ENCODE measurements at regions not wholly inside any gene's neighbourhood (a gene's known extent, or its start where the extent isn't known, plus 50 kb on each side); places are given as distances from the start of the nearest gene placed in this dataset.

DNA sequence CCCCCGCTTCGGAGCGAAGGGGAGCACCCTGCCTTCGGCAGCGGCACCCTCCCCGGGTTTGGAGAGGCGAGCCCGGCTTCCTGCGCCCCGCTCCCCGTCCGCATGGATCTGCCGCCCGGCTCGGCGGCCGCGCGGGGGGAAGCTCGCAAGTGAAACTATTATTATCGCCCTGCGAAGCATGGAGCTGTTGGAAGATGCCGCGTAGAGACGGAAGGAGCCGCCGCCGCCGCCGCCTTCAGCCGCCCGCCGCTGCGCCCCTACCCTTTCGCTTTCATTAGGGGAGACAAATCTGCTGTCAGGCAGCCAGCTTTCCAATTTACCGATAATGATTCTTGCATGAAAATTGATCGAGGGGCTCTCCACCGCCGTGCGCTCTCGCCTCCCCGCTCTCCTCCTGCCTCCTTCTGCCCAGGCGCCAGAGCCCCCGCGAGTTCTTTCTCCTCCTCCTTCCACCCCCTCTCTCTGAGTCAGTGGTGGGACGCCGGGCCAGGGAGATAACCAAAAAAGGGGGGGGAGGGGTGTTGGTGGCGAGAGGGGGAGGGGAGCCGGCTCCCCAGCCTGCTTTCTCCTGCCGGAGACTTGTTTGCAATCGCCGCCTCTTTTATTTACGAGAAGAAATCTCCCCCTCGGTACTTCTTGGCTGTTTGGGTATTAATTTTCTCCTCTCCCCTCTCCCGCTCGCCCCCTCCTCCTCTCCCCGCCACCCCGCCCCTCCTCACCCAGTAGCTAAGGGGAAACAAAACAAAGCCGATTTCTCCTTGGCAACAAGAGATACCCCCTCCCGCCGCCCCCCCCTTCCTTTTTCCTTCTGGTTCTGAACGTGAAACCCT, 58.0 kb upstream of the GSE1 start:
- H3K4me3 ChIP-seq (ENCODE audit: low read length) = peak overlapping the region; percentile 84
- peaks cover 14% of the 10 kb centered on the region for H3K4me1 ChIP-seq (ENCODE audit: control insufficient read depth, insufficient read depth, low read length)
- no peak overlapping the region for H3K9ac ChIP-seq (ENCODE audit: low read length)
- peak overlapping the region; percentile 80 for H3K27ac ChIP-seq (ENCODE audit: low read depth, low read length)
- H3K27me3 ChIP-seq (ENCODE audit: control insufficient read depth, insufficient read depth, low read length) = no peaks in the 10 kb centered on the region
- no peaks in the 10 kb centered on the region for H3K36me3 ChIP-seq (ENCODE audit: control insufficient read depth, insufficient read depth, low read length)

DNA sequence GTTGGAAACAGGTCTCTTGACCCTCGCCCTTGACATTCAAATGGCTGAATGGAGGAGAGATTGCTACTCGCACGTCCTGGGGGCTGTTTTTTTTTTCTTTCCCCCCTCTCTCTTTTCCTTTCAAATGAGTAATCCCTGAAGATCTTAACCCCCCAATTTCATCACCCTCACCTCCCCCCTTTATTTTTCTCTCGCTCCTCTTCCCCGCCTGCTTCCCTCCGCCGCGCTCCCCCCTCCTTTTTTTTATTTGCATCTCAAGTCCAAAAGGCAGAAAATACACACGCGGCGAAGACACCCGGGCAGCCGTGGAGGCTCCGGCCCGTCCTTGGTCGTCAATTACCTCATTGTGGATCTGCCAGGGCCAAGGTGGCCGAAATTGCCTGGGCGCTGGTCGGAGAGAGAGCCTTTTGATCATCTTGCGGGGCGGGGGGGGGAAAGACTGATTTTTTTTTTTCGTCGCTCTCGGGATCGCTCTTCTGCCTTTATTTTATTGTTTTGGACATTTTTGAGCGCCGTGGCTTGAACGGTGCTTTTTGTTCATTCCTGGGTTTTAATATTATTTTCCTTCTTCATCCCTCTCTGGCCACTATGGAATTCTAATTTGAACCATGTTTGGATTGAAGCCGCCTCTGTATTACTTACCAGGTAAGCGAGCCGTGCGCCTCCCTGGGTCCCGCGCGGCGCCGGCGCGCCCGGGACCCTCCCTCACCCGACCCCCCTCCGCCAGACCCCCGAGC, 57.2 kb upstream of the GSE1 start:
- peak overlapping the region; percentile 84 for H3K4me3 ChIP-seq (ENCODE audit: low read length)
- peaks cover 14% of the 10 kb centered on the region for H3K4me1 ChIP-seq (ENCODE audit: control insufficient read depth, insufficient read depth, low read length)
- peak overlapping the region; percentile 62 for H3K9ac ChIP-seq (ENCODE audit: low read length)
- H3K27me3 ChIP-seq (ENCODE audit: control insufficient read depth, insufficient read depth, low read length) = no peaks in the 10 kb centered on the region
- peak overlapping the region; percentile 80 for H3K27ac ChIP-seq (ENCODE audit: low read depth, low read length)
- H3K36me3 ChIP-seq (ENCODE audit: control insufficient read depth, insufficient read depth, low read length) = no peaks in the 10 kb centered on the region

DNA sequence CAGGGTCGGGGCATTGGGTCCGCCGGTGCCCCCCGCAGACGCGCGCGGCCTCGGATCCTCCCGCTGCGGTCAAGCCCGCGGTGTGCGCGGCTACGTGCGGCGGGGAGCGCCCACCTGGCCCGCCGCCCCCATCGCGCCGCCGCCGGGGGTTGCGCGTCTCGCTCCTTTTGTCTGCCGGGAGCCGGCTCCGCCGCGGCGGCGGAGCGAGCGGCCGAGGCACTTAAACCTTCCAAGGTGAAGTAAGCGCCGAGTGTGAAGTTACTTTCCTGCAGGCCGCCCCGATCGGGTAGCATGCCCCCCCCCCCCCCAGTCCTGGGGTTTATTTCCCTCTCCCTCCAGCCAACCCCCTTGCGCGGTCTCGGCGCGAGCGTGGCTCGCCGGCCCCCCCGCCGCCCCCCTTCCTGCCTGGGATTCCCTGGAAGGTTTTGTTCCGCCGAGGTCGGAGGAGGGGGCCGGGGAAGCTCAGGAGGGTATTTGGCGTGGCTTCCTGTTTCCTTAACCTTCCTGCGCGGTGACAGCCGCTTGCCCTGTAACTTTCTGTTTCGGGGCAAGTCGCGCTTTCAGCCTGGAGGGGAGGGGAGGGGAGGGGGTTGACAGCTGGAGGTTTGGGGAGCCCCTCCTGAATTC, 56.6 kb upstream of the GSE1 start:
- Histone ChIP-seq H3K4me3 (ENCODE audit: low read length) (peak overlapping the region; percentile 84), H3K27me3 (ENCODE audit: control insufficient read depth, insufficient read depth, low read length) (no peaks in the 10 kb centered on the region), H3K4me1 (ENCODE audit: control insufficient read depth, insufficient read depth, low read length) (peaks cover 16% of the 10 kb centered on the region), H3K9ac (ENCODE audit: low read length) (peak overlapping the region; percentile 62), H3K36me3 (ENCODE audit: control insufficient read depth, insufficient read depth, low read length) (no peaks in the 10 kb centered on the region), H3K27ac (ENCODE audit: low read depth, low read length) (peak overlapping the region; percentile 80)

DNA sequence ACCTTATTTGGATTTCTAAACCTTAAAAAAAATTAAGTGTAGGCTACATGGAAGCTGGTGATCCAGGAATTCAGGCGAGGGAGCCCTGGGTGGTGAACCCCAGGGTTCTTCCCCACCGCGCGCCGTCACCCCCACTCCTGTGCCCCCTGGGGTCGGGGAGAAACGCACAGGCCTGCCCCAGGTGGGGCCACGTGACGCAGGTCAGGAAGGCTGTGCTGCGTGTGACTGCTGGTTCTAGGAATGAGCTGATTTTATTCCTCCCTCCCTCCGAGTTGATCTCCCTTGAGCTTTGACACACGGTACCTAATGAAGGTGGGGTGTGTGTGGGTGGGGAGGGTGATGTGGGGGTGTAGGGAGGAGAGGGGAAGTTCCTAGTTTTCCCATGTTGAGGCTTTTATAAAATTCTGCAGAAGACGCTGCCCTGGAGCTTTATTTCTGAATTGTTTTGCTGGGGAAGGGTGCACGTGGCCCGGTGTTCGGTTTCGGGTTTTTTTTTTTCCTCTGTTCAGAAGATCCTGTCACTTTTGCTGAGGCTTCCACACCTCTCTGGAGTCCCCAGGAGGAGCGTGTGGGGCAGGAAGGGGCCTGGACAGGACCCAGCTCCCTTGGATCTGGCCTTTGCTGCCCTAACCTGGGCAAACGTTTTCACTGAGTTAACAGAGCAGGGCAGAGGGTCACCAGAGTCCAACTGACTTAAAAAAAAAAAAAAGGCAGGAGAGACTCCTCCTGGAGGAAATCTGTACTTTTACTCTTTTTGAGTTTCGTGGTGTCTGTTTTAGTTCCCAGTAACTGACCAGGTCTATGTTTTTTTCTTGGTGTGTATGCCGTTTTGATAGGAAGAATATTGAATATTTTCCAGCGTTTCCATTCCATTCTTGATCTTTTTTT, 55.8 kb upstream of the GSE1 start:
- H3K9ac ChIP-seq (ENCODE audit: low read length) = peak overlapping the region; percentile 32

GRCh38 chr16:85557971-85558657, 55.0 kb upstream of the GSE1 start:
- peaks cover 16% of the 10 kb centered on the region for H3K4me1 ChIP-seq (ENCODE audit: control insufficient read depth, insufficient read depth, low read length)
- H3K4me3 ChIP-seq (ENCODE audit: low read length) = peak overlapping the region; percentile 84
- H3K9ac ChIP-seq (ENCODE audit: low read length) = peak overlapping the region; percentile 32

More for the DNA sequence above, 55.8 kb upstream of the GSE1 start:
- Histone ChIP-seq H3K27me3 (ENCODE audit: control insufficient read depth, insufficient read depth, low read length) (no peaks in the 10 kb centered on the region), H3K4me1 (ENCODE audit: control insufficient read depth, insufficient read depth, low read length) (peaks cover 16% of the 10 kb centered on the region), H3K4me3 (ENCODE audit: low read length) (peak overlapping the region; percentile 84), H3K36me3 (ENCODE audit: control insufficient read depth, insufficient read depth, low read length) (no peaks in the 10 kb centered on the region), H3K27ac (ENCODE audit: low read depth, low read length) (peak overlapping the region; percentile 80)

DNA sequence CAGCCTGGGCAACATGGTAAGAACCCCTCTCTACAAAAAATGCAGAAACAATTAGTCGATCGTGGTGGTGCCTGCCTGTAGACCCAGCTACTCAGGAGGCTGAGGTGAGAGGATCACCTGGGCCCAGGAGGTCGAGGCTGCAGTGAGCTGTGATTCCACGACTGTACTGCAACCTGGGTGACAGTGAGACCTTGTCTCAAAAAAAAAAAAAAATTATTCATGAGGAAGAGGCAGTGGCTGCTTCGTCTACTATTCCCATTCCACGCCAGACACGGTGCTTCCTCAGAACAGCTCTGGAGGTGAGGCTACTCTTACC, 52.2 kb upstream of the GSE1 start:
- H3K36me3 ChIP-seq (ENCODE audit: control insufficient read depth, insufficient read depth, low read length) = no peaks in the 10 kb centered on the region
- H3K27ac ChIP-seq (ENCODE audit: low read depth, low read length) = no peak overlapping the region
- H3K4me1 ChIP-seq (ENCODE audit: control insufficient read depth, insufficient read depth, low read length) = peaks cover 16% of the 10 kb centered on the region

More at GRCh38 chr16:85557971-85558657, 55.0 kb upstream of the GSE1 start:
- Histone ChIP-seq H3K27me3 (ENCODE audit: control insufficient read depth, insufficient read depth, low read length) (no peaks in the 10 kb centered on the region), H3K27ac (ENCODE audit: low read depth, low read length) (peak overlapping the region; percentile 80), H3K36me3 (ENCODE audit: control insufficient read depth, insufficient read depth, low read length) (no peaks in the 10 kb centered on the region)

DNA sequence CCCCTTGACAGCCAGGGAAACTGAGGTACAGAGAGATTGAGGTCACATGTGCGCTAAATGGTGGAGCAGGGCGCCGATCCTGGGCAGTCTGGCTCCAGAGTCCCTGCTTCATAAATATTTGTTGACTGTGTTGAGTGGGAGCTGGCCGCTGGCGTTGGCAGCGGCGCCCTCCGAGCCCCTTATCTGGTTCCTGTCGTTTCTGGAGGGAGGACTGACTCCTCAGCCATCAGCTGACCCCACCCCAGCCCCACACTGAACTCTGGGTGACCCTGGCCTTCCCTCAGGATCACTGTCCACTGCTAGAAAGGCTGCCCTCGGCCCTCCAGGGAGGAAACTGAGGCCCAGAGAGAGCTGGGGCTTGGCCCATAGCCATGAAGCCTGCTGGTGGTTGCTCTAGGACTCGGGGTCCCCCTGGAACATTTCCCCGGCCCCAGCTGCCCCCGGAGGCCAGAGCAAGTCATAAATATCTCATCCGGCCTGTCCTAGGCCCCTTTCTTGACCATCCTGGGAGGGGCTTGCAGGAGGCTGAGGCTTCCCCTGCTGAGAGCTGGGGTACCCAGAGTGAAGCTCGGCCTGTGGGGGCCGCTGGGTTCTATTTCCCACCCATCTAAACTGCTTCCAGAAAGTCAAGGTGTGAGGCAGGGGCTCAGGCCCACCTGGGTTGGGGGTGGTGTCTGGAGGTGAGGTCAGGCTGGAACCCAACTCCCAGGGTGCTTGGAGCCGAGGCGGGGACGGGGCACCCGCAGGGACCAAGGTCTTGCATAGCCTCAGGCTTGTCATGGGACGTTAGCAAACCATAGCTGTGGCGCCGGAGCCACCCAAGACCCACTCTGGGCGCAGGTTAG, 51.7 kb upstream of the GSE1 start:
- Histone ChIP-seq H3K4me3 (ENCODE audit: low read length) (no peak overlapping the region), H3K27ac (ENCODE audit: low read depth, low read length) (no peak overlapping the region), H3K36me3 (ENCODE audit: control insufficient read depth, insufficient read depth, low read length) (no peaks in the 10 kb centered on the region), H3K27me3 (ENCODE audit: control insufficient read depth, insufficient read depth, low read length) (no peaks in the 10 kb centered on the region), H3K9ac (ENCODE audit: low read length) (no peak overlapping the region), H3K4me1 (ENCODE audit: control insufficient read depth, insufficient read depth, low read length) (peaks cover 16% of the 10 kb centered on the region)

More for the DNA sequence above, 52.2 kb upstream of the GSE1 start:
- no peak overlapping the region for H3K4me3 ChIP-seq (ENCODE audit: low read length)
- H3K9ac ChIP-seq (ENCODE audit: low read length) = no peak overlapping the region
- H3K27me3 ChIP-seq (ENCODE audit: control insufficient read depth, insufficient read depth, low read length) = no peaks in the 10 kb centered on the region

GRCh38 chr16:85562093-85562786, 50.9 kb upstream of the GSE1 start:
- H3K27me3 ChIP-seq (ENCODE audit: control insufficient read depth, insufficient read depth, low read length) = no peaks in the 10 kb centered on the region
- H3K4me1 ChIP-seq (ENCODE audit: control insufficient read depth, insufficient read depth, low read length) = peaks cover 14% of the 10 kb centered on the region
- H3K9ac ChIP-seq (ENCODE audit: low read length) = no peak overlapping the region
- H3K27ac ChIP-seq (ENCODE audit: low read depth, low read length) = no peak overlapping the region
- no peaks in the 10 kb centered on the region for H3K36me3 ChIP-seq (ENCODE audit: control insufficient read depth, insufficient read depth, low read length)
- no peak overlapping the region for H3K4me3 ChIP-seq (ENCODE audit: low read length)

DNA sequence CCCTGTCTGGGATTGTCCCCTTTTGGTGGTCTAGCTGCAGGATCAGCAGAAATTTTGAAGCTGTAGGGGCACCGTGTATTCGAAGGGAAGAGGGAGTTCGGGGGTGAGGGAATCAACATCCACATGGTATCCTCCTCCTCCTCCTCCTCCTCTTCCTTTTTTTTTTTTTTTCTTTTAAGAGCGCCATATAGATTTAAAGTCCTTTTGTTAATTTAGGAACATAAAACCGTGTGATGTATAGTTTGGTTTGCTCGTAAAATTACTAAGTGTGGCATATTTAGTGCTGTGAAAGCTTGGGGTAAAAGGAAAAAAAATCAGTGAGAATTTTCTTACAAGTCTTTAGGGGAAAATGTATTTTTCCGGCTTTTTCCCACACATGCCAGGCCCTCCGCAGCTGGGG, 50.1 kb upstream of the GSE1 start:
- Histone ChIP-seq H3K36me3 (ENCODE audit: control insufficient read depth, insufficient read depth, low read length) (no peaks in the 10 kb centered on the region), H3K9ac (ENCODE audit: low read length) (no peak overlapping the region), H3K4me1 (ENCODE audit: control insufficient read depth, insufficient read depth, low read length) (peaks cover 7% of the 10 kb centered on the region), H3K27ac (ENCODE audit: low read depth, low read length) (no peak overlapping the region), H3K4me3 (ENCODE audit: low read length) (no peak overlapping the region), H3K27me3 (ENCODE audit: control insufficient read depth, insufficient read depth, low read length) (no peaks in the 10 kb centered on the region)
